H9 (cell line): ENCODE measurements at regions not wholly inside any gene's neighbourhood (a gene's known extent, or its start where the extent isn't known, plus 50 kb on each side); places are given as distances from the start of the nearest gene placed in this dataset.

ENCODE experiments used
- DNase-seq: peaks from one replicate; pipeline ENCODE4 v3.0.0-alpha.2; 2017
- H2AFZ ChIP-seq: one replicate; pipeline ENCODE4 v1.6.1; 2013; ENCODE audit warnings: mild to moderate bottlenecking, low read length, control low read depth, moderate library complexity
- H2AK5ac ChIP-seq: 2 replicates; pipeline ENCODE4 v1.6.1; 2013; ENCODE audit warnings: low read length, control low read depth, mixed read lengths; ENCODE audit not compliant: insufficient read length
- H2BK120ac ChIP-seq: one replicate; pipeline ENCODE4 v1.6.1; 2013; ENCODE audit warnings: low read depth, mild to moderate bottlenecking, low read length, control low read depth, inconsistent platforms; ENCODE audit not compliant: poor library complexity, severe bottlenecking
- H2BK12ac ChIP-seq: 2 replicates; pipeline ENCODE4 v1.6.1; 2013; ENCODE audit warnings: low read length, control low read depth, mixed read lengths, low read depth; ENCODE audit not compliant: insufficient read length
- H2BK15ac ChIP-seq: 2 replicates; pipeline ENCODE4 v1.6.1; 2013; ENCODE audit warnings: low read depth, low read length, control low read depth
- H2BK20ac ChIP-seq: one replicate; pipeline ENCODE4 v1.6.1; 2013; ENCODE audit warnings: low read depth, mild to moderate bottlenecking, low read length, control low read depth, inconsistent platforms; ENCODE audit not compliant: poor library complexity, severe bottlenecking
- H2BK5ac ChIP-seq: 2 replicates; pipeline ENCODE4 v1.6.1; 2013; ENCODE audit warnings: low read length, control low read depth, mixed read lengths; ENCODE audit not compliant: insufficient read length
- H3K14ac ChIP-seq: 2 replicates; pipeline ENCODE4 v1.6.1; 2013; ENCODE audit warnings: low read length, control low read depth; ENCODE audit not compliant: insufficient read depth
- H3K18ac ChIP-seq: 2 replicates; pipeline ENCODE4 v1.6.1; 2013; ENCODE audit warnings: low read depth, mild to moderate bottlenecking, mixed read lengths, low read length, control low read depth; ENCODE audit not compliant: insufficient read length
- H3K23ac ChIP-seq: 2 replicates; pipeline ENCODE4 v1.6.1; 2013; ENCODE audit warnings: low read length, control low read depth, mixed read lengths, low read depth; ENCODE audit not compliant: insufficient read length
- H3K23me2 ChIP-seq: 2 replicates; pipeline ENCODE4 v1.6.1; 2013; ENCODE audit warnings: low read depth, mild to moderate bottlenecking, mixed read lengths, low read length, control low read depth; ENCODE audit not compliant: insufficient read length, poor library complexity, severe bottlenecking
- H3K27ac ChIP-seq: 2 replicates; pipeline ENCODE4 v1.5.1; 2013; ENCODE audit warnings: low read length, control low read depth, mixed read lengths, low read depth; ENCODE audit not compliant: insufficient read length
- H3K27me3 ChIP-seq: 2 replicates; pipeline ENCODE4 v1.6.1; 2013; ENCODE audit warnings: low read length, control low read depth, inconsistent platforms; ENCODE audit not compliant: insufficient read depth
- H3K4ac ChIP-seq: 2 replicates; pipeline ENCODE4 v1.6.1; 2013; ENCODE audit warnings: low read depth, mild to moderate bottlenecking, control low read depth, inconsistent platforms, low read length, moderate library complexity
- H3K4me1 ChIP-seq: 2 replicates; pipeline ENCODE4 v1.6.1; 2013; ENCODE audit warnings: low read length, control low read depth, inconsistent platforms; ENCODE audit not compliant: insufficient read depth
- H3K4me2 ChIP-seq: 2 replicates; pipeline ENCODE4 v1.6.1; 2013; ENCODE audit warnings: low read length, control low read depth, mixed read lengths; ENCODE audit not compliant: insufficient read length, insufficient read depth
- H3K56ac ChIP-seq: 2 replicates; pipeline ENCODE4 v1.6.1; 2013; ENCODE audit warnings: low read depth, mild to moderate bottlenecking, mixed read lengths, low read length, control low read depth; ENCODE audit not compliant: insufficient read length
- H3K79me1 ChIP-seq: 2 replicates; pipeline ENCODE4 v1.6.1; 2013; ENCODE audit warnings: low read depth, mild to moderate bottlenecking, moderate library complexity, low read length, control low read depth, inconsistent platforms; ENCODE audit not compliant: insufficient read depth, poor library complexity, severe bottlenecking
- H3K79me2 ChIP-seq: 2 replicates; pipeline ENCODE4 v1.6.1; 2013; ENCODE audit warnings: low read length, control low read depth, inconsistent platforms; ENCODE audit not compliant: insufficient read depth
- H3K9ac ChIP-seq: 2 replicates; pipeline ENCODE4 v1.6.1; 2013; ENCODE audit warnings: low read length, control low read depth, mixed read lengths; ENCODE audit not compliant: insufficient read length; ENCODE audit errors: extremely low read depth
- H3K9me3 ChIP-seq: one replicate; pipeline ENCODE4 v1.6.1; 2013; ENCODE audit warnings: low read depth, low read length, inconsistent platforms; ENCODE audit not compliant: control insufficient read depth
- H3T11ph ChIP-seq: one replicate; pipeline ENCODE4 v1.6.1; 2013; ENCODE audit warnings: mild to moderate bottlenecking, low read length, control low read depth, inconsistent platforms
- H4K20me1 ChIP-seq: one replicate; pipeline ENCODE4 v1.6.1; 2013; ENCODE audit not compliant: control insufficient read depth, insufficient read length, insufficient read depth
- H4K5ac ChIP-seq: 2 replicates; pipeline ENCODE4 v1.6.1; 2013; ENCODE audit warnings: low read depth, mild to moderate bottlenecking, mixed read lengths, low read length, control low read depth; ENCODE audit not compliant: insufficient read length
- H4K8ac ChIP-seq: replicated peaks from 2 replicates; pipeline ENCODE4 v1.6.1; 2013; ENCODE audit warnings: low read length, control low read depth, mixed read lengths, low read depth; ENCODE audit not compliant: insufficient read length
- H4K91ac ChIP-seq: 2 replicates; pipeline ENCODE4 v1.6.1; 2013; ENCODE audit warnings: low read depth, mild to moderate bottlenecking, moderate library complexity, mixed read lengths, low read length, control low read depth; ENCODE audit not compliant: insufficient read length
- H3K27ac Mint-ChIP-seq, 3 experiments: 2 replicates in 2 of 3; 3 replicates in 1 of 3; pipeline ENCODE4 v1.8.0; 2020 to 2021; ENCODE audit warnings: mixed read lengths in 3 of 3, mild to moderate bottlenecking in 1 of 3, moderate library complexity in 1 of 3
- H3K27me3 Mint-ChIP-seq: 2 replicates; pipeline ENCODE4 v1.8.0; 2021; ENCODE audit warnings: low read depth, mild to moderate bottlenecking, moderate library complexity, mixed read lengths
- H3K36me3 Mint-ChIP-seq, 3 experiments: 2 replicates in 2 of 3; 3 replicates in 1 of 3; pipeline ENCODE4 v1.8.0; 2020 to 2021; ENCODE audit warnings: low read depth in 3 of 3, mixed read lengths in 3 of 3; ENCODE audit not compliant: insufficient read depth in 1 of 3
- H3K4me1 Mint-ChIP-seq, 2 experiments: 2 replicates each; pipeline ENCODE4 v1.8.0; 2020; ENCODE audit warnings: mixed read lengths in 2 of 2
- H3K4me3 Mint-ChIP-seq, 2 experiments: 2 replicates in 1 of 2; 3 replicates in 1 of 2; pipeline ENCODE4 v1.8.0; 2020 to 2021; ENCODE audit warnings: mild to moderate bottlenecking in 2 of 2, mixed read lengths in 2 of 2, moderate library complexity in 1 of 2
- H3K9me3 Mint-ChIP-seq, 2 experiments: 2 replicates in 1 of 2; 3 replicates in 1 of 2; pipeline ENCODE4 v1.8.0; 2020; ENCODE audit warnings: mild to moderate bottlenecking in 2 of 2, mixed read lengths in 2 of 2, moderate library complexity in 1 of 2
- CTCF ChIP-seq: fragments of 200-600 bp; sonication (generic); conservative IDR thresholded peaks from 3 replicates; pipeline ENCODE4 v1.8.0; 2021; ENCODE audit warnings: antibody characterized with exemption, mild to moderate bottlenecking
- WGBS: extraction: QIAGEN DNeasy Blood & Tissue Kit; methylation state at CpG from one replicate; pipeline ENCODE4 v1.1.7; 2013; ENCODE audit warnings: missing lambda C conversion rate, low lambda C conversion rate, mixed read lengths; ENCODE audit not compliant: insufficient read length; ENCODE audit errors: extremely low coverage; 5-methylcytosine and 5-hydroxymethylcytosine counted together

DNA sequence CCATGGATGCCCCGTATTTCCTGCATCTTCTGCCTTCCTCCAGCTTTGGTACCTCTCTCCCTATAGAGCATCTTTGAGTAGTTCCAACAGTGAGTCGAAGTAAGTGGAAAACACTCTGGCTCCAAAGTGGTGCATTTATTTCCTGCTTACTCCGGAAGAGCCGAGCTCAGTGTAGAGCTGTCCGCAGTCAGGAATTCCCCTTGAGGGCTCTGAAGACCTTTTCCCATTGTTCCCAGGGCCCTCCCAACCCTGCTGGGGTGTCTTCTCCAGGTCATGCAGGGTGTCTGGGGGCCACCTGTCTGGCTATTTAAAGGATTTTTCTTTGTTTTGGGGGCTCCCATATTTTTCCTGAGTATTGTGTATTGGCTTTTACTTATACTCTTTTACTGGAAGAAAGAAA, 118.6 kb upstream of the MXRA5 start:
- H2BK15ac ChIP-seq, result no peak overlapping the region
- H2BK5ac ChIP-seq, result no peak overlapping the region
- no peak overlapping the region for H3K9ac ChIP-seq
- no peaks in the 10 kb centered on the region for H3K79me2 ChIP-seq
- H3K18ac ChIP-seq, result no peak overlapping the region
- Mint-ChIP-seq H3K36me3 (no peaks in the 10 kb centered on the region), H3K4me1 (peaks cover 15 to 17% of the 10 kb centered on the region in 2 experiments), H3K9me3 (no peaks in the 10 kb centered on the region; a peak in 1 of 5 replicates), H3K27me3 (no peaks in the 10 kb centered on the region; the same call in 1 of the 2 replicates), H3K4me3 (no peak overlapping the region), H3K27ac (no peak overlapping the region)
- no peak overlapping the region for H2BK20ac ChIP-seq
- no peak overlapping the region for H3K4me2 ChIP-seq
- no peak for TF ChIP-seq CTCF
- no peak overlapping the region for H2BK120ac ChIP-seq
- no peak overlapping the region for H3K23ac ChIP-seq
- H2AFZ ChIP-seq, result no peak overlapping the region
- no peak overlapping the region for H3K4ac ChIP-seq
- WGBS, result no CpG with 5 or more reads among the region's 5 CpGs
- no peaks in the 10 kb centered on the region for H3K27me3 ChIP-seq
- H4K91ac ChIP-seq, result no peak overlapping the region
- H4K8ac ChIP-seq, result no peak overlapping the region
- H3K27ac ChIP-seq, result no peak overlapping the region
- H3K56ac ChIP-seq, result no peak overlapping the region
- no peaks in the 10 kb centered on the region for H3K9me3 ChIP-seq
- no peaks in the 10 kb centered on the region; the same call in 1 of the 2 replicates for H3K4me1 ChIP-seq
- no peaks in the 10 kb centered on the region for H4K20me1 ChIP-seq
- no peak overlapping the region for H3T11ph ChIP-seq
- H2BK12ac ChIP-seq, result no peak overlapping the region
- no peak for DNase-seq
- no peak overlapping the region for H3K14ac ChIP-seq
- H3K79me1 ChIP-seq, result no peaks in the 10 kb centered on the region
- H2AK5ac ChIP-seq, result no peak overlapping the region
- H4K5ac ChIP-seq, result no peak overlapping the region
- H3K23me2 ChIP-seq, result no peaks in the 10 kb centered on the region
